Astrocyte (in vitro differentiated cells and primary cell): ENCODE measurements at regions not wholly inside any gene's neighbourhood (a gene's known extent, or its start where the extent isn't known, plus 50 kb on each side); places are given as distances from the start of the nearest gene placed in this dataset.

Experiments
- DNase-seq: peaks from one replicate; pipeline ENCODE4 v3.0.0-alpha.2; 2010; ENCODE audit warnings: low read depth
- FAIRE-seq: peaks from 2 replicates; lab custom pipeline; 2011; peaks lifted over from hg19 to GRCh38; lab: Jason Lieb, UNC
- H2AFZ ChIP-seq: 2 replicates; pipeline ENCODE4 v1.6.0; 2012; ENCODE audit warnings: low read depth, low read length, inconsistent platforms
- H3K27ac ChIP-seq: 2 replicates; pipeline ENCODE4 v1.5.1; 2011; ENCODE audit warnings: low read depth, low read length, inconsistent platforms
- H3K27me3 ChIP-seq: 2 replicates; pipeline ENCODE4 v1.6.0; 2011; ENCODE audit warnings: low read length, inconsistent platforms; ENCODE audit not compliant: insufficient read depth
- H3K36me3 ChIP-seq: 2 replicates; pipeline ENCODE4 v1.5.1; 2011; ENCODE audit warnings: low read length, inconsistent platforms; ENCODE audit not compliant: insufficient read depth
- H3K4me1 ChIP-seq: 2 replicates; pipeline ENCODE4 v1.5.1; 2011; ENCODE audit warnings: low read length, inconsistent platforms; ENCODE audit not compliant: insufficient read depth
- H3K4me2 ChIP-seq: 2 replicates; pipeline ENCODE4 v1.6.0; 2012; ENCODE audit warnings: low read length, inconsistent platforms
- H3K4me3 ChIP-seq: 2 replicates; pipeline ENCODE4 v1.5.1; 2011; ENCODE audit warnings: low read depth, mild to moderate bottlenecking, low read length, inconsistent platforms; ENCODE audit not compliant: insufficient read depth
- H3K79me2 ChIP-seq: 2 replicates; pipeline ENCODE4 v1.6.0; 2012; ENCODE audit warnings: mild to moderate bottlenecking, low read length, inconsistent platforms; ENCODE audit not compliant: insufficient read depth
- H3K9ac ChIP-seq: 2 replicates; pipeline ENCODE4 v1.6.0; 2012; ENCODE audit warnings: mild to moderate bottlenecking, low read length, inconsistent platforms
- H3K9me3 ChIP-seq: 2 replicates; pipeline ENCODE4 v1.5.1; 2012; ENCODE audit warnings: low read depth, mild to moderate bottlenecking, low read length, inconsistent platforms; ENCODE audit not compliant: insufficient read depth
- H4K20me1 ChIP-seq: 2 replicates; pipeline ENCODE4 v1.6.0; 2012; ENCODE audit warnings: low read length, inconsistent platforms; ENCODE audit not compliant: insufficient read depth
- H3K27ac Mint-ChIP-seq: one replicate; pipeline ENCODE4 v1.8.0; 2021; ENCODE audit warnings: mild to moderate bottlenecking, mixed read lengths; ENCODE audit not compliant: unreplicated experiment
- H3K27me3 Mint-ChIP-seq: one replicate; pipeline ENCODE4 v1.8.0; 2021; ENCODE audit warnings: low read depth, mixed read lengths; ENCODE audit not compliant: unreplicated experiment
- H3K36me3 Mint-ChIP-seq: one replicate; pipeline ENCODE4 v1.8.0; 2021; ENCODE audit warnings: low read depth, mixed read lengths; ENCODE audit not compliant: unreplicated experiment
- H3K4me1 Mint-ChIP-seq: one replicate; pipeline ENCODE4 v1.8.0; 2021; ENCODE audit warnings: low read depth, mixed read lengths; ENCODE audit not compliant: unreplicated experiment
- H3K4me3 Mint-ChIP-seq: one replicate; pipeline ENCODE4 v1.8.0; 2021; ENCODE audit warnings: mild to moderate bottlenecking, moderate library complexity, mixed read lengths; ENCODE audit not compliant: unreplicated experiment
- H3K9me3 Mint-ChIP-seq: one replicate; pipeline ENCODE4 v1.8.0; 2021; ENCODE audit warnings: mild to moderate bottlenecking, mixed read lengths; ENCODE audit not compliant: unreplicated experiment
- EZH2 ChIP-seq: IDR thresholded peaks from 2 replicates; pipeline ENCODE4 v1.6.1; 2012; ENCODE audit warnings: mild to moderate bottlenecking, low read length, inconsistent platforms; ENCODE audit not compliant: insufficient read depth
- TF ChIP-seq, protein P1 (sequence below): IDR thresholded peaks from 2 replicates; pipeline ENCODE4 v1.5.1; 2011; ENCODE audit warnings: low read depth, mild to moderate bottlenecking, inconsistent platforms, low read length, moderate library complexity; ENCODE audit not compliant: insufficient read depth

DNA sequence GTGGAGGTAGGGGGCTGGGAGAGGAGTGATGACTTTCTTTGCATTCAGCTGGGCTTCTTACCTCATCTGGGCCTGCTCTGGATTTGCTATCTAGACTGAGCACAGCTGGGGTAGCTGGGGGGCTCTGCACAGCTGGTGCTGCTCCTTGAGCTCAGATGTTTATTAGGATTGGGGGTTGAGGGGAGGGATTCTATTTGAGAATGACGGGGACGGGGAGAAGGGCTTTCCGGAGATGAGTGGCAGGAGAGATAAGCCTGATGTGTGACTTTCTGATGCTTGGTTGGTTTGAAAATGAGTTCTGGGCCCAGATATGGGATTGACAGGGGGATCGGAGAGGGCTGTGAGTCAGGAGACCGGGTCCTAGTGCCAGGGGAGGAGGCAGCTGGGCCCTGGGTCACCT is 146.1 kb upstream of the CSF3R start:
- Histone ChIP-seq H3K27me3 (no peaks in the 10 kb centered on the region), H3K9ac (no peak overlapping the region), H3K36me3 (no peaks in the 10 kb centered on the region), H3K4me3 (no peak overlapping the region), H3K4me2 (no peak overlapping the region), H3K27ac (no peak overlapping the region), H4K20me1 (no peaks in the 10 kb centered on the region), H3K9me3 (no peaks in the 10 kb centered on the region), H3K79me2 (no peaks in the 10 kb centered on the region), H2AFZ (no peak overlapping the region), H3K4me1 (no peaks in the 10 kb centered on the region)
- H3K4me3 Mint-ChIP-seq, result no peak overlapping the region
- DNase-seq (no peak), FAIRE-seq (no peak)
- TF ChIP-seq EZH2, result no peak
- TF ChIP-seq, protein P1, sequence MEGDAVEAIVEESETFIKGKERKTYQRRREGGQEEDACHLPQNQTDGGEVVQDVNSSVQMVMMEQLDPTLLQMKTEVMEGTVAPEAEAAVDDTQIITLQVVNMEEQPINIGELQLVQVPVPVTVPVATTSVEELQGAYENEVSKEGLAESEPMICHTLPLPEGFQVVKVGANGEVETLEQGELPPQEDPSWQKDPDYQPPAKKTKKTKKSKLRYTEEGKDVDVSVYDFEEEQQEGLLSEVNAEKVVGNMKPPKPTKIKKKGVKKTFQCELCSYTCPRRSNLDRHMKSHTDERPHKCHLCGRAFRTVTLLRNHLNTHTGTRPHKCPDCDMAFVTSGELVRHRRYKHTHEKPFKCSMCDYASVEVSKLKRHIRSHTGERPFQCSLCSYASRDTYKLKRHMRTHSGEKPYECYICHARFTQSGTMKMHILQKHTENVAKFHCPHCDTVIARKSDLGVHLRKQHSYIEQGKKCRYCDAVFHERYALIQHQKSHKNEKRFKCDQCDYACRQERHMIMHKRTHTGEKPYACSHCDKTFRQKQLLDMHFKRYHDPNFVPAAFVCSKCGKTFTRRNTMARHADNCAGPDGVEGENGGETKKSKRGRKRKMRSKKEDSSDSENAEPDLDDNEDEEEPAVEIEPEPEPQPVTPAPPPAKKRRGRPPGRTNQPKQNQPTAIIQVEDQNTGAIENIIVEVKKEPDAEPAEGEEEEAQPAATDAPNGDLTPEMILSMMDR, result no peak
- peaks cover 41% of the 10 kb centered on the region for H3K27me3 Mint-ChIP-seq
- no peaks in the 10 kb centered on the region for H3K4me1 Mint-ChIP-seq
- no peaks in the 10 kb centered on the region for H3K9me3 Mint-ChIP-seq
- no peaks in the 10 kb centered on the region for H3K36me3 Mint-ChIP-seq
- H3K27ac Mint-ChIP-seq, result no peak overlapping the region

DNA sequence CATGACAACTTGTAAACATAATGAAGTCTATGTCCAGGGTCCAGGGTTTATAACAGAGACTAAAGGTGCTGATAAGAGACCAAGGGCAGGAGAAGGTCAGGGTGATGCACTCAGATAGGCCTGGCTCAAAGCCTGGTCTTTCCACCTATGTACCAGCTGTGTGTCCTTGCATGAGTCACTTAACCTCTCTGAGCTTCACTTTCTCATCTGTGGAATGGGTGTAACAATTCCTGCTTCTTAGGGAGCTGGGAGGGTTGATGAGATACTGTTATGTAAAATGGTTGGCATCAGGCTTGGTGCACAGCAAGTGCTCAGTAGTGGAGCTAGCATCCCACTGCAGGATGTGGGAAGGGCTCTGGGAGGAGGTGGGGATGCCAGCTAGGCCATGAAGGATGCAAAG is 143.7 kb upstream of the CSF3R start:
- no peak overlapping the region for H2AFZ ChIP-seq
- FAIRE-seq (no peak), DNase-seq (no peak)
- no peak overlapping the region for H3K4me3 Mint-ChIP-seq
- no peak overlapping the region for H3K27ac Mint-ChIP-seq
- H3K27me3 Mint-ChIP-seq, result peaks cover 49% of the 10 kb centered on the region
- no peaks in the 10 kb centered on the region for H3K4me1 Mint-ChIP-seq
- peaks cover 3% of the 10 kb centered on the region for H3K9me3 Mint-ChIP-seq
- no peaks in the 10 kb centered on the region for H3K36me3 Mint-ChIP-seq
- H3K36me3 ChIP-seq, result no peaks in the 10 kb centered on the region
- H4K20me1 ChIP-seq, result no peaks in the 10 kb centered on the region
- no peak overlapping the region for H3K27ac ChIP-seq
- TF ChIP-seq, protein P1, result no peak
- TF ChIP-seq EZH2, result no peak
- H3K4me3 ChIP-seq, result no peak overlapping the region
- no peaks in the 10 kb centered on the region for H3K79me2 ChIP-seq
- H3K9me3 ChIP-seq, result no peaks in the 10 kb centered on the region
- H3K27me3 ChIP-seq, result no peaks in the 10 kb centered on the region
- no peak overlapping the region for H3K9ac ChIP-seq
- H3K4me1 ChIP-seq, result no peaks in the 10 kb centered on the region
- H3K4me2 ChIP-seq, result no peak overlapping the region

GRCh38 chr1:36625935-36626310 is 143.2 kb upstream of the CSF3R start:
- no peak overlapping the region for H3K27ac Mint-ChIP-seq
- FAIRE-seq, result no peak
- Histone ChIP-seq H3K27me3 (no peaks in the 10 kb centered on the region), H3K4me2 (no peak overlapping the region), H3K9ac (no peak overlapping the region), H3K27ac (no peak overlapping the region), H4K20me1 (no peaks in the 10 kb centered on the region), H3K36me3 (no peaks in the 10 kb centered on the region), H3K4me3 (no peak overlapping the region), H3K9me3 (no peaks in the 10 kb centered on the region), H3K79me2 (no peaks in the 10 kb centered on the region), H3K4me1 (no peaks in the 10 kb centered on the region), H2AFZ (no peak overlapping the region)
- TF ChIP-seq EZH2, result no peak
- TF ChIP-seq, protein P1, result no peak
- DNase-seq, result no peak
- H3K9me3 Mint-ChIP-seq, result peaks cover 3% of the 10 kb centered on the region
- H3K36me3 Mint-ChIP-seq, result no peaks in the 10 kb centered on the region
- H3K4me1 Mint-ChIP-seq, result no peaks in the 10 kb centered on the region
- H3K27me3 Mint-ChIP-seq, result peaks cover 46% of the 10 kb centered on the region
- no peak overlapping the region for H3K4me3 Mint-ChIP-seq
